ENCODE measurements at regions not wholly inside any gene's neighbourhood (a gene's known extent, or its start where the extent isn't known, plus 50 kb on each side); places are given as distances from the start of the nearest gene placed in this dataset.

GRCh38 chr2:7190587-7191324 is 273.5 kb downstream of the RNF144A start:
- Mint-ChIP-seq H3K27ac (no peak overlapping the region), H3K36me3 (ENCODE audit: low read depth) (peaks cover 5% of the 10 kb centered on the region; the same call in 1 of the 2 replicates), H3K4me3 (no peak overlapping the region), H3K4me1 (ENCODE audit: low read depth) (no peaks in the 10 kb centered on the region), H3K9me3 (peaks cover 27% of the 10 kb centered on the region), H3K27me3 (ENCODE audit: insufficient read depth) (no peaks in the 10 kb centered on the region; the same call in 1 of the 2 replicates)
- TF ChIP-seq, protein P1, sequence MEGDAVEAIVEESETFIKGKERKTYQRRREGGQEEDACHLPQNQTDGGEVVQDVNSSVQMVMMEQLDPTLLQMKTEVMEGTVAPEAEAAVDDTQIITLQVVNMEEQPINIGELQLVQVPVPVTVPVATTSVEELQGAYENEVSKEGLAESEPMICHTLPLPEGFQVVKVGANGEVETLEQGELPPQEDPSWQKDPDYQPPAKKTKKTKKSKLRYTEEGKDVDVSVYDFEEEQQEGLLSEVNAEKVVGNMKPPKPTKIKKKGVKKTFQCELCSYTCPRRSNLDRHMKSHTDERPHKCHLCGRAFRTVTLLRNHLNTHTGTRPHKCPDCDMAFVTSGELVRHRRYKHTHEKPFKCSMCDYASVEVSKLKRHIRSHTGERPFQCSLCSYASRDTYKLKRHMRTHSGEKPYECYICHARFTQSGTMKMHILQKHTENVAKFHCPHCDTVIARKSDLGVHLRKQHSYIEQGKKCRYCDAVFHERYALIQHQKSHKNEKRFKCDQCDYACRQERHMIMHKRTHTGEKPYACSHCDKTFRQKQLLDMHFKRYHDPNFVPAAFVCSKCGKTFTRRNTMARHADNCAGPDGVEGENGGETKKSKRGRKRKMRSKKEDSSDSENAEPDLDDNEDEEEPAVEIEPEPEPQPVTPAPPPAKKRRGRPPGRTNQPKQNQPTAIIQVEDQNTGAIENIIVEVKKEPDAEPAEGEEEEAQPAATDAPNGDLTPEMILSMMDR (IDR thresholded peaks at IDR 0.05), result no peak
- DNase-seq, result no peak

DNA sequence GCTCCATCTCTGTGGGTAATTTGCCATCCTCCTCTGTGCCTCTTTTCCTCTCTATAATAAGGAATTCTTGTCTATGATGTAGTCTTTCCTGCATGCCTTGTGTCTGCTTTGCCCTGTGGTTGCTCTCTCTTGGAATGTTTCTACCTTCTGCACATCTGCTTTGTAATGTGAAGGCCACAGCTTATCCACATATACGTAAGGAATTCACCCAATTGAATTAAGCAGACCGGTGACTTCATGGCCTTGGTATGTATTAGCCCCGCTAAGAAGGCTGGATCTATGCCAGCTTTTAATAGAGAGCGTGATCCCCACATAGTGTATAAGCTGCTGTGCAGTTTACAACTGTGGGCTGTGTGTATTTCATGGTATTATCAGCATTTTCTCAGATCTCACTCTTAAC is 274.7 kb downstream of the RNF144A start:
- Mint-ChIP-seq H3K27me3 (ENCODE audit: insufficient read depth) (no peaks in the 10 kb centered on the region; the same call in 1 of the 2 replicates), H3K9me3 (peaks cover 15% of the 10 kb centered on the region), H3K4me1 (ENCODE audit: low read depth) (no peaks in the 10 kb centered on the region), H3K36me3 (ENCODE audit: low read depth) (peaks cover 3% of the 10 kb centered on the region; the same call in 1 of the 2 replicates), H3K4me3 (no peak overlapping the region), H3K27ac (no peak overlapping the region)
- DNase-seq, result peak; percentile 1
- TF ChIP-seq, protein P1 (IDR thresholded peaks at IDR 0.05), result no peak

GRCh38 chr2:7193457-7193856 is 276.2 kb downstream of the RNF144A start:
- Mint-ChIP-seq H3K27ac (no peak overlapping the region), H3K4me3 (no peak overlapping the region), H3K36me3 (ENCODE audit: low read depth) (no peaks in the 10 kb centered on the region), H3K27me3 (ENCODE audit: insufficient read depth) (no peaks in the 10 kb centered on the region), H3K9me3 (peaks cover 21% of the 10 kb centered on the region), H3K4me1 (ENCODE audit: low read depth) (no peaks in the 10 kb centered on the region)
- no peak for DNase-seq
- TF ChIP-seq, protein P1 (IDR thresholded peaks at IDR 0.05), result no peak

GRCh38 chr2:7194950-7195349 is 277.7 kb downstream of the RNF144A start:
- Mint-ChIP-seq H3K4me1 (ENCODE audit: low read depth) (no peaks in the 10 kb centered on the region), H3K4me3 (no peak overlapping the region), H3K9me3 (peaks cover 21% of the 10 kb centered on the region), H3K27me3 (ENCODE audit: insufficient read depth) (peaks cover 2% of the 10 kb centered on the region; the same call in 1 of the 2 replicates), H3K36me3 (ENCODE audit: low read depth) (no peaks in the 10 kb centered on the region), H3K27ac (no peak overlapping the region)
- TF ChIP-seq, protein P1 (IDR thresholded peaks at IDR 0.05), result no peak
- DNase-seq, result no peak

- Mint-ChIP-seq H3K27me3 (ENCODE audit: insufficient read depth) (peaks cover 2% of the 10 kb centered on the region; the same call in 1 of the 2 replicates), H3K9me3 (peaks cover 16% of the 10 kb centered on the region), H3K4me3 (no peak overlapping the region), H3K36me3 (ENCODE audit: low read depth) (no peaks in the 10 kb centered on the region), H3K4me1 (ENCODE audit: low read depth) (no peaks in the 10 kb centered on the region), H3K27ac (no peak overlapping the region)
- no peak for DNase-seq
- TF ChIP-seq, protein P1 (IDR thresholded peaks at IDR 0.05), result no peak
Measured at GRCh38 chr2:7196883-7197282, 279.7 kb downstream of the RNF144A start.

Data from HFFc6 (cell line).